ENCODE measurements at regions not wholly inside any gene's neighbourhood (a gene's known extent, or its start where the extent isn't known, plus 50 kb on each side); places are given as distances from the start of the nearest gene placed in this dataset.

DNA sequence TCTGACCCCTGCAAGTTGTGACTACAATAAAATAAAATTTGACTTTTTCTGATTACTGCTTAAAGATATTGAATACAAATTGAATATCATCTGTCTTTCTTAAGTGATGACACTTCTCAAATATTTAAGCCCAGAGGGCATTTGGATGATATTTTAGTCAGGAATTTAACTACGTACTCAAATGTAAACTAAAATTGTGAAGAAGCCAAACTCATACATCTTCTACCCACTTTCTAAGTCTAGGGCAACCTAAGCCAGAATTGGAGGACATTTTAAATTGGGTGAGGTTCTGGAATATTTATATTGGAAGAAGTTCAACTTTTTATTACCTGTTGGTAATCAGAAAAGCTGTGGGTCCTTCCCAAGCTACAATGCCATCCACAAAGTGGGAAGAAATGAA is 149.1 kb upstream of the WDR11 start:
- TF ChIP-seq POLR2AphosphoS5 (IDR thresholded peaks at IDR 0.05) (no peak), CTCF (IDR thresholded peaks at IDR 0.05 in 8 of 11, conservative IDR thresholded peaks at IDR 0.05 in 3 of 11) (no peak), POLR2A (IDR thresholded peaks at IDR 0.05) (no peak)

Data from spleen (tissue), 7 donors.